Tibial nerve (tissue), 4 donors: ENCODE measurements at regions not wholly inside any gene's neighbourhood (a gene's known extent, or its start where the extent isn't known, plus 50 kb on each side); places are given as distances from the start of the nearest gene placed in this dataset.
"Not testable (repeated sequence)": the region's sequence is repeated elsewhere in the genome, so short reads cannot be mapped to it uniquely, and the experiment has no call there.

ENCODE experiments used
- CTCF ChIP-seq, 5 experiments: fragments of 200-600 bp in 3 of 5; fragments of 450-650 bp in 2 of 5; sonication (generic) in 3 of 5; IDR thresholded peaks; one replicate each; pipeline ENCODE4 v1.5.1; 2016 to 2019; ENCODE audit warnings: antibody characterized with exemption in 5 of 5, mild to moderate bottlenecking in 3 of 5, moderate library complexity in 2 of 5
- EP300 ChIP-seq, 2 donors: sonication (generic); formaldehyde crosslinking; IDR thresholded peaks; one replicate each; pipeline ENCODE4 v1.6.1; 2017; ENCODE audit warnings: antibody characterized with exemption in 2 of 2, mild to moderate bottlenecking in 1 of 2
- POLR2A ChIP-seq, 2 donors: fragments of 450-650 bp; IDR thresholded peaks; one replicate each; pipeline ENCODE4 v1.6.1; 2017; ENCODE audit warnings: antibody characterized with exemption in 2 of 2, mild to moderate bottlenecking in 2 of 2, moderate library complexity in 2 of 2

DNA sequence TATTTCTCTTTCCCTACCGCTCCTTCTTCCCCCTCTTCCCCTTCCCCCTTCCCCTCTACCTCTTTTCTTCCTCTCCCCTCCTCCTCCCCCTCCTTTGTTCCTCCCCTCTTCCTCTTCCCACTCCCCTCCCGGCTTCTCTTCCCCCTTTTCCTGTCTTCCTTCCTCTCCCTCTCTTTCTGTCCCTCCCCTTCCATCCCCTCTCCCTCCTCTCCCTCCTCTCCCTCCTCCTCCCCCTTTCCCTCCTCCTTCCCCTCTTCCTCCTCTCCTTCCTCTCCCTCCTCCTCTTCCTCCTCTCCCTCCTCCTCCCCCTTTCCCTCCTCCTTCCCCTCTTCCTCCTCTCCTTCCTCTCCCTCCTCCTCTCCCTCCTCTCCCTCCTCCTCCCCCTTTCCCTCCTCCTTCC lies 81.5 kb downstream of the TFAP2C start:
- not testable (repeated sequence) for TF ChIP-seq EP300, CTCF, POLR2A (IDR thresholded peaks at IDR 0.05)
